Loucy (cell line): ENCODE measurements at regions not wholly inside any gene's neighbourhood (a gene's known extent, or its start where the extent isn't known, plus 50 kb on each side); places are given as distances from the start of the nearest gene placed in this dataset.

Experiments used
- H2AFZ ChIP-seq: fragments of 200-600 bp; sonication (generic); 2 replicates; pipeline ENCODE4 v1.6.0; 2016; ENCODE audit warnings: antibody characterized with exemption, mild to moderate bottlenecking, low read length, moderate library complexity
- H3F3A ChIP-seq: fragments of 200-600 bp; 2 replicates; pipeline ENCODE4 v1.6.0; 2016; ENCODE audit warnings: antibody characterized with exemption, low read depth, mild to moderate bottlenecking
- H3K27me3 ChIP-seq: fragments of 200-600 bp; sonication (generic); 2 replicates; pipeline ENCODE4 v1.6.1; 2014; ENCODE audit warnings: low read length, mild to moderate bottlenecking; ENCODE audit not compliant: insufficient read depth, poor library complexity, severe bottlenecking
- H3K36me3 ChIP-seq: fragments of 200-600 bp; sonication (generic); 2 replicates; pipeline ENCODE4 v1.6.1; 2016; ENCODE audit warnings: low read length; ENCODE audit not compliant: insufficient read depth
- H3K4me1 ChIP-seq: fragments of 200-600 bp; sonication (generic); 2 replicates; pipeline ENCODE4 v1.5.1; 2014; ENCODE audit warnings: low read length, mild to moderate bottlenecking; ENCODE audit not compliant: insufficient read depth, poor library complexity, severe bottlenecking
- H3K4me2 ChIP-seq: fragments of 200-600 bp; sonication (generic); 2 replicates; pipeline ENCODE4 v1.6.0; 2014; ENCODE audit warnings: antibody characterized with exemption, low read length, low read depth, mild to moderate bottlenecking; ENCODE audit not compliant: poor library complexity, severe bottlenecking
- H3K4me3 ChIP-seq: fragments of 200-600 bp; sonication (generic); 2 replicates; pipeline ENCODE4 v1.5.1; 2014; ENCODE audit warnings: low read length, mild to moderate bottlenecking, mixed read lengths; ENCODE audit not compliant: poor library complexity, severe bottlenecking
- H3K79me2 ChIP-seq: fragments of 200-600 bp; sonication (generic); 2 replicates; pipeline ENCODE4 v1.6.1; 2014; ENCODE audit warnings: low read length; ENCODE audit not compliant: insufficient read depth
- H3K9ac ChIP-seq: fragments of 200-600 bp; sonication (generic); 2 replicates; pipeline ENCODE4 v1.6.0; 2014; ENCODE audit warnings: mild to moderate bottlenecking, low read depth, low read length, moderate library complexity; ENCODE audit not compliant: poor library complexity, severe bottlenecking
- H3K9me2 ChIP-seq: fragments of 200-600 bp; sonication (generic); replicated peaks from 2 replicates; pipeline ENCODE4 v1.6.1; 2016; ENCODE audit warnings: low read depth, low read length, mixed read lengths
- H3K9me3 ChIP-seq: fragments of 200-600 bp; sonication (generic); 2 replicates; pipeline ENCODE4 v1.6.1; 2014; ENCODE audit warnings: mild to moderate bottlenecking, antibody characterized with exemption, low read length, low read depth; ENCODE audit not compliant: insufficient read depth
- H4K20me1 ChIP-seq: fragments of 200-600 bp; sonication (generic); 2 replicates; pipeline ENCODE4 v1.6.0; 2014; ENCODE audit warnings: antibody characterized with exemption, low read length, mild to moderate bottlenecking; ENCODE audit not compliant: insufficient read depth, poor library complexity, severe bottlenecking
- EZH2phosphoT487 ChIP-seq: fragments of 200-600 bp; IDR thresholded peaks from 2 replicates; pipeline ENCODE4 v1.6.1; 2018; ENCODE audit warnings: antibody characterized with exemption, mild to moderate bottlenecking, moderate library complexity, borderline replicate concordance
- TF ChIP-seq, protein P1 (sequence below): fragments of 200-600 bp; sonication (generic); conservative IDR thresholded peaks from 2 replicates; pipeline ENCODE4 v1.5.1; 2014; ENCODE audit warnings: mild to moderate bottlenecking, antibody characterized with exemption, low read length

DNA sequence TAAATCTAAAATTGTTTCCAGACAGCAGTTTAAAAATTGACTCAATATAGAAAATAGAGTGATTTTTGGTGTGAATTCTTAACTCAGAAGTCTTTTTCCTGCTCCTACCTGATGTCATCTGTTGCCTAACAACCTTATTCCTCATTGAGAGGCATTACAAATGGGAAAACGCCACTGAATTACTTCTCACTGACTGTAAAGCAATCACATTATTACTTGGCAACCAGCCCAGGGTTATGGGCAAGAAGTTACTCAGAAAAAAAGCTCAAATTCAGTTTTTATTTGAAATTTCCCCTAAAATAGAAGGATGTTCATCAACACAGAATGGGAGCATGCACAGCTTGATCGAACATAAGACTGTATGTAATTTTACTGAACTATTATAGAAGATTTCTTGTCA, 201.8 kb upstream of the GULP1 start:
- H3K79me2 ChIP-seq, result no peaks in the 10 kb centered on the region
- no peaks in the 10 kb centered on the region for H3K9me3 ChIP-seq
- H3K4me1 ChIP-seq, result no peaks in the 10 kb centered on the region
- no peak overlapping the region for H2AFZ ChIP-seq
- no peak overlapping the region for H3K9ac ChIP-seq
- no peak overlapping the region for H3K4me2 ChIP-seq
- no peaks in the 10 kb centered on the region for H3F3A ChIP-seq
- no peaks in the 10 kb centered on the region for H4K20me1 ChIP-seq
- no peak overlapping the region for H3K4me3 ChIP-seq
- H3K36me3 ChIP-seq, result no peaks in the 10 kb centered on the region
- no peak for TF ChIP-seq EZH2phosphoT487
- TF ChIP-seq, protein P1, sequence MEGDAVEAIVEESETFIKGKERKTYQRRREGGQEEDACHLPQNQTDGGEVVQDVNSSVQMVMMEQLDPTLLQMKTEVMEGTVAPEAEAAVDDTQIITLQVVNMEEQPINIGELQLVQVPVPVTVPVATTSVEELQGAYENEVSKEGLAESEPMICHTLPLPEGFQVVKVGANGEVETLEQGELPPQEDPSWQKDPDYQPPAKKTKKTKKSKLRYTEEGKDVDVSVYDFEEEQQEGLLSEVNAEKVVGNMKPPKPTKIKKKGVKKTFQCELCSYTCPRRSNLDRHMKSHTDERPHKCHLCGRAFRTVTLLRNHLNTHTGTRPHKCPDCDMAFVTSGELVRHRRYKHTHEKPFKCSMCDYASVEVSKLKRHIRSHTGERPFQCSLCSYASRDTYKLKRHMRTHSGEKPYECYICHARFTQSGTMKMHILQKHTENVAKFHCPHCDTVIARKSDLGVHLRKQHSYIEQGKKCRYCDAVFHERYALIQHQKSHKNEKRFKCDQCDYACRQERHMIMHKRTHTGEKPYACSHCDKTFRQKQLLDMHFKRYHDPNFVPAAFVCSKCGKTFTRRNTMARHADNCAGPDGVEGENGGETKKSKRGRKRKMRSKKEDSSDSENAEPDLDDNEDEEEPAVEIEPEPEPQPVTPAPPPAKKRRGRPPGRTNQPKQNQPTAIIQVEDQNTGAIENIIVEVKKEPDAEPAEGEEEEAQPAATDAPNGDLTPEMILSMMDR, result no peak
- H3K27me3 ChIP-seq, result no peaks in the 10 kb centered on the region
- H3K9me2 ChIP-seq, result no peaks in the 10 kb centered on the region

GRCh38 chr2:188091220-188091619, 200.5 kb upstream of the GULP1 start:
- no peaks in the 10 kb centered on the region for H3K9me2 ChIP-seq
- H3K9ac ChIP-seq, result no peak overlapping the region
- H3F3A ChIP-seq, result no peaks in the 10 kb centered on the region
- H3K4me1 ChIP-seq, result no peaks in the 10 kb centered on the region
- H3K36me3 ChIP-seq, result no peaks in the 10 kb centered on the region
- H3K79me2 ChIP-seq, result no peaks in the 10 kb centered on the region
- H3K9me3 ChIP-seq, result no peaks in the 10 kb centered on the region
- H3K27me3 ChIP-seq, result no peaks in the 10 kb centered on the region
- H2AFZ ChIP-seq, result no peak overlapping the region
- H4K20me1 ChIP-seq, result no peaks in the 10 kb centered on the region
- no peak overlapping the region for H3K4me2 ChIP-seq
- no peak for TF ChIP-seq EZH2phosphoT487
- TF ChIP-seq, protein P1, result no peak
- H3K4me3 ChIP-seq, result no peak overlapping the region

DNA sequence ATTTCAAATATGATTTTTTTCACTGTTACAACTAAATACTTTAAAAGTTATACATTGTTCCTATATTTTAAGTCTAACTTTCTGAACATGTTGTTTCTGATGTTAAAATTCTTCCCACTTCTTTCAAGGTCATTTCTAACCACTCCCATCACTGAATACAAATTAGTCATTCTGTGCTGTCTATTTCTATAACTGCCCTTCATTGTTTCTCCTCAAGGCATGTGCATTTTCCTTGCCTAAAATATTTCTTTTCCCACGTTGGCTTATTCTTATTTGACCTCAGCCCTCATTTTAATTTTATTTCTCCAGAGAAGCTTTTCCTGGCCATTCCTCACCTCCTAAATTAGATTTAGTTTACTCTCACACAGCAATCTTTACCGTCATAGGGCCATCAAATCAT, 198.9 kb upstream of the GULP1 start:
- Histone ChIP-seq H3F3A (no peaks in the 10 kb centered on the region), H3K79me2 (no peaks in the 10 kb centered on the region), H3K9me2 (no peaks in the 10 kb centered on the region), H3K4me2 (no peak overlapping the region), H3K4me1 (no peaks in the 10 kb centered on the region), H3K27me3 (no peaks in the 10 kb centered on the region), H4K20me1 (no peaks in the 10 kb centered on the region), H3K9me3 (no peaks in the 10 kb centered on the region), H2AFZ (no peak overlapping the region), H3K9ac (no peak overlapping the region), H3K4me3 (no peak overlapping the region), H3K36me3 (no peaks in the 10 kb centered on the region)
- no peak for TF ChIP-seq EZH2phosphoT487
- TF ChIP-seq, protein P1, result no peak
